ENCODE measurements at regions not wholly inside any gene's neighbourhood (a gene's known extent, or its start where the extent isn't known, plus 50 kb on each side); places are given as distances from the start of the nearest gene placed in this dataset.

GRCh38 chr11:119978696-119979095 is 159.2 kb downstream of the TRIM29 start (continued):
- TF ChIP-seq, protein P1, sequence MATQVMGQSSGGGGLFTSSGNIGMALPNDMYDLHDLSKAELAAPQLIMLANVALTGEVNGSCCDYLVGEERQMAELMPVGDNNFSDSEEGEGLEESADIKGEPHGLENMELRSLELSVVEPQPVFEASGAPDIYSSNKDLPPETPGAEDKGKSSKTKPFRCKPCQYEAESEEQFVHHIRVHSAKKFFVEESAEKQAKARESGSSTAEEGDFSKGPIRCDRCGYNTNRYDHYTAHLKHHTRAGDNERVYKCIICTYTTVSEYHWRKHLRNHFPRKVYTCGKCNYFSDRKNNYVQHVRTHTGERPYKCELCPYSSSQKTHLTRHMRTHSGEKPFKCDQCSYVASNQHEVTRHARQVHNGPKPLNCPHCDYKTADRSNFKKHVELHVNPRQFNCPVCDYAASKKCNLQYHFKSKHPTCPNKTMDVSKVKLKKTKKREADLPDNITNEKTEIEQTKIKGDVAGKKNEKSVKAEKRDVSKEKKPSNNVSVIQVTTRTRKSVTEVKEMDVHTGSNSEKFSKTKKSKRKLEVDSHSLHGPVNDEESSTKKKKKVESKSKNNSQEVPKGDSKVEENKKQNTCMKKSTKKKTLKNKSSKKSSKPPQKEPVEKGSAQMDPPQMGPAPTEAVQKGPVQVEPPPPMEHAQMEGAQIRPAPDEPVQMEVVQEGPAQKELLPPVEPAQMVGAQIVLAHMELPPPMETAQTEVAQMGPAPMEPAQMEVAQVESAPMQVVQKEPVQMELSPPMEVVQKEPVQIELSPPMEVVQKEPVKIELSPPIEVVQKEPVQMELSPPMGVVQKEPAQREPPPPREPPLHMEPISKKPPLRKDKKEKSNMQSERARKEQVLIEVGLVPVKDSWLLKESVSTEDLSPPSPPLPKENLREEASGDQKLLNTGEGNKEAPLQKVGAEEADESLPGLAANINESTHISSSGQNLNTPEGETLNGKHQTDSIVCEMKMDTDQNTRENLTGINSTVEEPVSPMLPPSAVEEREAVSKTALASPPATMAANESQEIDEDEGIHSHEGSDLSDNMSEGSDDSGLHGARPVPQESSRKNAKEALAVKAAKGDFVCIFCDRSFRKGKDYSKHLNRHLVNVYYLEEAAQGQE (IDR thresholded peaks at IDR 0.05; ENCODE audit: unreplicated experiment): no peak
- no peak for TF ChIP-seq STAT1 (IDR thresholded peaks at IDR 0.05; ENCODE audit: unreplicated experiment)
- no peak for TF ChIP-seq POLR2AphosphoS5 (IDR thresholded peaks at IDR 0.05; ENCODE audit: low read depth)
- TF ChIP-seq CTCF (conservative IDR thresholded peaks at IDR 0.05; ENCODE audit: low read depth in 2 of 2): no peak
- no peak for TF ChIP-seq CREB1 (CRISPR knock-in tag; IDR thresholded peaks at IDR 0.05; ENCODE audit: low read depth)
- no peak for TF ChIP-seq EZH2phosphoT487 (IDR thresholded peaks at IDR 0.05; ENCODE audit: unreplicated experiment)
- no peak for TF ChIP-seq ZNF114 (CRISPR knock-in tag; IDR thresholded peaks at IDR 0.05)
- TF ChIP-seq NANOG (IDR thresholded peaks at IDR 0.05; ENCODE audit: borderline replicate concordance): no peak
- TF ChIP-seq ETS1 (IDR thresholded peaks at IDR 0.05): no peak
- TF ChIP-seq ZNF331 (CRISPR knock-in tag; IDR thresholded peaks at IDR 0.05; ENCODE audit: low read depth): no peak

DNA sequence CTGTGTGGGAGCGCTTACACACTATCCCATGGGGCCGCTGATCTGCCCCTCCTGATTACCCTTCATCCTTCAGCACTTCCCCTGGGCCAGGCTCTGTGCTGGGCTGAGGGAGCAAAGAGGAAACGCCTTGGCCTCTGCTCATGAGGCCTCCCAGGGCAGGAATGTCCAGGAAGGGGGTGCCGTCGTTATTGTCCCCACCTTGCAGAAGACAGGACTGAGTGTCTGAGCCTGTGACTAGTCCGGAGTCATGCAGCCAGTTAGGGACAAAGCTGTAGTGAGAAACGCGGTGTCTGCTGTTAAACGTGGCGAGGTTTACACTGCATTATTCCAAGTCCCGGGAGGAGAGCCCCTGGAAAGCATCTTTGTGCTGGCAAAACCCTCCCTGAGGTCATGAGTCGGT is 160.0 kb downstream of the TRIM29 start:
- no peak for DNase-seq (ENCODE audit: low spot score)
- Mint-ChIP-seq H3K36me3 (ENCODE audit: low read depth) (peaks cover 1% of the 10 kb centered on the region; the same call in 1 of the 3 replicates), H3K4me1 (peaks cover 14% of the 10 kb centered on the region), H3K9me3 (no peaks in the 10 kb centered on the region), H3K27me3 (ENCODE audit: insufficient read depth, low read depth, poor library complexity) (peaks cover 13% of the 10 kb centered on the region), H3K4me3 (no peak overlapping the region), H3K27ac (no peak overlapping the region)
- Histone ChIP-seq H3K27me3 (ENCODE audit: insufficient read depth) (no peaks in the 10 kb centered on the region), H3K4me1 (ENCODE audit: insufficient read depth) (peaks cover 11% of the 10 kb centered on the region), H3K9me2 (ENCODE audit: insufficient read depth) (no peaks in the 10 kb centered on the region), H3K4me3 (no peak overlapping the region), H3K79me2 (replicated peaks; ENCODE audit: insufficient read depth) (no peaks in the 10 kb centered on the region), H3K4me2 (no peak overlapping the region), H3K36me3 (ENCODE audit: insufficient read depth) (no peaks in the 10 kb centered on the region), H2AFZ (no peak overlapping the region), H3F3A (replicated peaks; ENCODE audit: low read depth) (no peaks in the 10 kb centered on the region), H4K20me1 (replicated peaks; ENCODE audit: insufficient read depth) (no peaks in the 10 kb centered on the region), H3K27ac (ENCODE audit: low read depth) (no peak overlapping the region)
- ATAC-seq: no peak
- no peak for TF ChIP-seq JUNB (IDR thresholded peaks at IDR 0.05; ENCODE audit: unreplicated experiment)
- TF ChIP-seq, protein P1 (IDR thresholded peaks at IDR 0.05; ENCODE audit: unreplicated experiment): no peak
- TF ChIP-seq ZNF331 (CRISPR knock-in tag; IDR thresholded peaks at IDR 0.05; ENCODE audit: low read depth): no peak
